Bronchial epithelial cell (primary cell): ENCODE measurements at regions not wholly inside any gene's neighbourhood (a gene's known extent, or its start where the extent isn't known, plus 50 kb on each side); places are given as distances from the start of the nearest gene placed in this dataset.

ENCODE experiments used
- DNase-seq: peaks from one replicate; pipeline ENCODE4 v3.0.0-alpha.2; 2010; ENCODE audit warnings: low read depth
- FAIRE-seq: peaks from 2 replicates; lab custom pipeline; 2011; peaks lifted over from hg19 to GRCh38; lab: Jason Lieb, UNC
- H3K27me3 ChIP-seq: 2 replicates; pipeline ENCODE4 v1.5.1; 2011; ENCODE audit warnings: low read length; ENCODE audit not compliant: control insufficient read depth, insufficient read depth
- H3K36me3 ChIP-seq: 2 replicates; pipeline ENCODE4 v1.5.1; 2011; ENCODE audit warnings: low read length; ENCODE audit not compliant: control insufficient read depth, insufficient read depth
- H3K4me3 ChIP-seq: 2 replicates; pipeline ENCODE4 v1.5.1; 2011; ENCODE audit warnings: mild to moderate bottlenecking, low read depth, low read length, control low read depth
- CTCF ChIP-seq: IDR thresholded peaks from 2 replicates; pipeline ENCODE4 v1.5.1; 2011; ENCODE audit warnings: mild to moderate bottlenecking, moderate library complexity, low read length, control low read depth, inconsistent platforms; ENCODE audit not compliant: insufficient read depth, severe bottlenecking

- FAIRE-seq (no peak), DNase-seq (peak; percentile 97)
- no peaks in the 10 kb centered on the region for H3K36me3 ChIP-seq
- no peak overlapping the region for H3K4me3 ChIP-seq
- TF ChIP-seq CTCF: no peak
- H3K27me3 ChIP-seq: no peaks in the 10 kb centered on the region
Observed at GRCh38 chr7:33773053-33773452, 132.3 kb upstream of the BMPER start.

GRCh38 chr7:33774762-33775523, 130.4 kb upstream of the BMPER start:
- Histone ChIP-seq H3K27me3 (no peaks in the 10 kb centered on the region), H3K36me3 (no peaks in the 10 kb centered on the region), H3K4me3 (no peak overlapping the region)
- no peak for TF ChIP-seq CTCF
- FAIRE-seq: no peak
- DNase-seq: peak; percentile 92

GRCh38 chr7:33775790-33776189, 129.5 kb upstream of the BMPER start:
- H3K4me3 ChIP-seq: no peak overlapping the region

GRCh38 chr7:33776788-33777187, 128.6 kb upstream of the BMPER start:
- FAIRE-seq (no peak), DNase-seq (peak; percentile 63)
- Histone ChIP-seq H3K4me3 (no peak overlapping the region), H3K36me3 (no peaks in the 10 kb centered on the region), H3K27me3 (no peaks in the 10 kb centered on the region)
- TF ChIP-seq CTCF: no peak

More at GRCh38 chr7:33775790-33776189, 129.5 kb upstream of the BMPER start:
- Histone ChIP-seq H3K27me3 (no peaks in the 10 kb centered on the region), H3K36me3 (no peaks in the 10 kb centered on the region)
- no peak for DNase-seq
- peak; percentile 32 for FAIRE-seq
- no peak for TF ChIP-seq CTCF

GRCh38 chr7:33778195-33778594, 127.1 kb upstream of the BMPER start:
- no peak for DNase-seq
- FAIRE-seq: no peak
- TF ChIP-seq CTCF: no peak
- H3K36me3 ChIP-seq: no peaks in the 10 kb centered on the region
- H3K4me3 ChIP-seq: no peak overlapping the region
- H3K27me3 ChIP-seq: no peaks in the 10 kb centered on the region

- Histone ChIP-seq H3K27me3 (no peaks in the 10 kb centered on the region), H3K4me3 (no peak overlapping the region), H3K36me3 (no peaks in the 10 kb centered on the region)
- no peak for TF ChIP-seq CTCF
- FAIRE-seq (no peak), DNase-seq (no peak)
Observed at GRCh38 chr7:33779216-33779615, 126.1 kb upstream of the BMPER start.
